GM12865 (cell line): ENCODE measurements at regions not wholly inside any gene's neighbourhood (a gene's known extent, or its start where the extent isn't known, plus 50 kb on each side); places are given as distances from the start of the nearest gene placed in this dataset.

Source experiments
- DNase-seq: peaks from one replicate; pipeline ENCODE4 v3.0.0; 2010; ENCODE audit warnings: low read depth
- H3K4me3 ChIP-seq: 2 replicates; pipeline ENCODE4 v1.5.1; 2011; ENCODE audit warnings: mild to moderate bottlenecking, low read depth, low read length, control low read depth
- CTCF ChIP-seq: IDR thresholded peaks from 2 replicates; pipeline ENCODE4 v1.5.1; 2011; ENCODE audit warnings: low read length, control low read depth, low read depth, inconsistent platforms; ENCODE audit not compliant: insufficient read depth; ENCODE audit errors: missing control alignments

- no peak for DNase-seq
Measured at GRCh38 chr18:8469544-8470130, 139.6 kb upstream of the RAB12 start.

GRCh38 chr18:8471372-8471771 lies 137.9 kb upstream of the RAB12 start:
- no peak overlapping the region for H3K4me3 ChIP-seq
- DNase-seq = no peak
- no peak for TF ChIP-seq CTCF

More at GRCh38 chr18:8469544-8470130, 139.6 kb upstream of the RAB12 start:
- H3K4me3 ChIP-seq = no peak overlapping the region
- TF ChIP-seq CTCF = no peak

- no peak for DNase-seq
- no peak overlapping the region for H3K4me3 ChIP-seq
- no peak for TF ChIP-seq CTCF
Measured at GRCh38 chr18:8474661-8475060, 134.6 kb upstream of the RAB12 start.

GRCh38 chr18:8477615-8478014 lies 131.6 kb upstream of the RAB12 start:
- no peak for DNase-seq
- H3K4me3 ChIP-seq = no peak overlapping the region
- TF ChIP-seq CTCF = no peak

- H3K4me3 ChIP-seq = no peak overlapping the region
- TF ChIP-seq CTCF = peak; percentile 93
- peak; percentile 73 for DNase-seq
Measured at GRCh38 chr18:8478166-8478967, 130.9 kb upstream of the RAB12 start.

GRCh38 chr18:8478968-8479370 lies 130.3 kb upstream of the RAB12 start:
- TF ChIP-seq CTCF = no peak
- H3K4me3 ChIP-seq = no peak overlapping the region
- no peak for DNase-seq
